WI38 (cell line): ENCODE measurements at regions not wholly inside any gene's neighbourhood (a gene's known extent, or its start where the extent isn't known, plus 50 kb on each side); places are given as distances from the start of the nearest gene placed in this dataset.

ENCODE experiments used
- H3K4me3 ChIP-seq: 2 replicates; pipeline ENCODE4 v1.5.1; 2011; ENCODE audit warnings: low read depth, mild to moderate bottlenecking, control low read depth, low read length
- TF ChIP-seq, protein P1 (sequence below): IDR thresholded peaks from 2 replicates; pipeline ENCODE4 v1.5.1; 2012; ENCODE audit warnings: low read depth, mild to moderate bottlenecking, control low read depth, low read length

DNA sequence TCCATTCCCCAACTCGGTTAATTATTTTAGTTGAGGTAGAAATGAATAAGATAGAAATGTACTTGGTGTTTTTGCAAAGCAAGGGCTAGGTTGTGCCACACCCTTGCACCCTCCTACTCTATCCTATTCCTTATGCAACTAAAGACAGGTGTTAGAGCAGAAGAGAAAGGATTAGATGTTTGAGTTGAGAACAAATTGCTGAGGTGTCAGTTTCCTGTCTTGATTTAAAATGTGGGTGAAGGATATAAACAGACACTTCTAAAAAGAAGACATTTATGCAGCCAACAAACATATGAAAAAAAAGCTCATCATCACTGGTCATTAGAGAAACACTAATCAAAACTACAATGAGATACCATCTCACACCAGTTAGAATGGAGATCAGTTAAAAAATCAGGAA is 1256.2 kb downstream of the CNTNAP5 start:
- TF ChIP-seq, protein P1, sequence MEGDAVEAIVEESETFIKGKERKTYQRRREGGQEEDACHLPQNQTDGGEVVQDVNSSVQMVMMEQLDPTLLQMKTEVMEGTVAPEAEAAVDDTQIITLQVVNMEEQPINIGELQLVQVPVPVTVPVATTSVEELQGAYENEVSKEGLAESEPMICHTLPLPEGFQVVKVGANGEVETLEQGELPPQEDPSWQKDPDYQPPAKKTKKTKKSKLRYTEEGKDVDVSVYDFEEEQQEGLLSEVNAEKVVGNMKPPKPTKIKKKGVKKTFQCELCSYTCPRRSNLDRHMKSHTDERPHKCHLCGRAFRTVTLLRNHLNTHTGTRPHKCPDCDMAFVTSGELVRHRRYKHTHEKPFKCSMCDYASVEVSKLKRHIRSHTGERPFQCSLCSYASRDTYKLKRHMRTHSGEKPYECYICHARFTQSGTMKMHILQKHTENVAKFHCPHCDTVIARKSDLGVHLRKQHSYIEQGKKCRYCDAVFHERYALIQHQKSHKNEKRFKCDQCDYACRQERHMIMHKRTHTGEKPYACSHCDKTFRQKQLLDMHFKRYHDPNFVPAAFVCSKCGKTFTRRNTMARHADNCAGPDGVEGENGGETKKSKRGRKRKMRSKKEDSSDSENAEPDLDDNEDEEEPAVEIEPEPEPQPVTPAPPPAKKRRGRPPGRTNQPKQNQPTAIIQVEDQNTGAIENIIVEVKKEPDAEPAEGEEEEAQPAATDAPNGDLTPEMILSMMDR = no peak
- no peak overlapping the region for H3K4me3 ChIP-seq

DNA sequence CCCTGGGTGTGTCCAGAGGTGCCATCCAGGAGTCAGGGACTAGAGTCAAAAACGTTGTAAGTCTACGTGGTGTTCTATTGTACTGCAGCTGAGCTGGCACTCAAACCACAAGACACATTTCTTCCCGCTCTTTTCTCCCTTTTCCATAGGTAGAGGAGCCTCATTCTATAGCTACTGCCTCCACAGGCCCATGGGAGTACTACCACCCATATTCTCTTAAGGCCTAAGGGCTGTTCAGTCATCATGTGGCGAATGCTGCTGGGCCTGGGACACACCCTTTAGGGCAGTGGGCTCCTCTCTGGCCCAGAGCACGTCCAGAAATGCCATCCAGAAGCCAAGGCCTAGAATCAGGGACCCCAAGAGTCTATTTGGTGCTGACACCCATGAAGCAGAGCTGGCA is 1271.7 kb downstream of the CNTNAP5 start:
- TF ChIP-seq, protein P1 = no peak
- no peak overlapping the region for H3K4me3 ChIP-seq

DNA sequence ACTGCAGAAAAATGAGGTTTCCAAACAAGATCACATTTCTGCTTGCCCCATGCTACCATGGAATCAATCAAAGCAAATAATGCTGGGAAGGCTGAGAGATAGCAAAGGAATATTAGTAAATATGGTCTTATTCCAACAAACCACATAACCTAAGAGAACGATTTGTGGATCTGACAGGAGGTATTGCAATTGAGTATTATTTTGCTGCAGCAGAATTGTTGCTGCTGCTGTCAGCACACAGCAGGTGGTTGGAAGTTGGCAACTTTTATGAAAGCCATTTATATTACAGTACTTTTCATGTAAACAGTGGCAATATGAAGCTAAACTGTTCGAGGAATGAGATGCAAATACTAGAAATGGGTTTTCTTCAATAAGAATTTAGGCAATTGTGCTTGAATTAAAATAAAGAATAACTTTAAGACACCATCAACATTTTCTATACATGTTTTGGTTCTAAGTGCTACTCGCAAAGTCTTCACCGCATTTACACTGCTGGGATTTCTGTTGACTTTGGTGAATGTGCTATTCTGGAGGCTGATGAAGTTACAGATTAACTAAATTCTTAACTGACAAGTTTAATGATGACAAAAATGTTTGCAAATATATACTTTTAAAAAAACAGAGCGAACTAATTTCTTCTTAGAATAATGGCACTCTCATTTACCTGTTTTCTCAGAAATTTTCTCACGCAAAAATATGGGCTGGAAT is 1285.7 kb downstream of the CNTNAP5 start:
- TF ChIP-seq, protein P1 = no peak
- H3K4me3 ChIP-seq = no peak overlapping the region

DNA sequence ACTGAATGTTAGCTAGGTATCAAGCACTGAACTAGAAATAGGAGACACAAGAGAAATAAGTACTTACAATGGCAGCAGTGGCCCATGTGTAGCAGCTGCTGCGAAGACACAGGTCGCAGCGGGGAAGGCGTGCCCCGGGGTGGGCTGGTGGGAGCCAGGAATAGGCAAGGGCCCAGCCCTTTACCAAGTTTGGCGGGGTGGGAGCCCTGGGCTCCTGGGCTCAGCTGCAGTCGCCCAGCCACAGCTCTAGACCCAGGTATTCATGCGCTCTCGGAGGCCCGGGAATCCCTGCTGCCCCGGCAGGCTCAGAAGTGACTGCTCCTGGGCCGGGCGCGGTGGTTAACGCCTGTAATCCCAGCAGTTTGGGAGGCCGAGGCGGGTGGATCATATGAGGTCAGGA is 1287.3 kb downstream of the CNTNAP5 start:
- TF ChIP-seq, protein P1 = no peak

DNA sequence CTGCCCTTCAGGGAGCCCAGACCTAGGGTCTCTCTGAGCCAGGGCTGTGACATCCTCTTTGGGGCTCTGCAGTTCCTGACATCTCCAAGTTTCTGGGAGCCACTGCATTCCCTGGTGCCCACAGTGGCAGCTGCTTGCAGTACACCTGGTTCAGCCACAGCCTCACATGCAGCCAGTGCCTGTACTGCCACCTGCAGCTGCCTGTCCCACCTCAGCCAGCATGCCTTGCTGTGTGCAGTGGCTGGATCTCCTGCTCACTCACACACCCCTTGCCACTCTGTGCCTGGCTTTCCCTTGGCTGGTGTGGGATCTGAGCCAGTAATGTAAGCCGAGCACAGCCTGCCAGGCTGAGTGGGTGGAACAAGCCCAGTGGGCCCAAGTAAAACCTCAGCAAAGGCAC is 1288.7 kb downstream of the CNTNAP5 start:
- no peak overlapping the region for H3K4me3 ChIP-seq
- TF ChIP-seq, protein P1 = no peak

More for the DNA sequence above, 1287.3 kb downstream of the CNTNAP5 start:
- no peak overlapping the region for H3K4me3 ChIP-seq

DNA sequence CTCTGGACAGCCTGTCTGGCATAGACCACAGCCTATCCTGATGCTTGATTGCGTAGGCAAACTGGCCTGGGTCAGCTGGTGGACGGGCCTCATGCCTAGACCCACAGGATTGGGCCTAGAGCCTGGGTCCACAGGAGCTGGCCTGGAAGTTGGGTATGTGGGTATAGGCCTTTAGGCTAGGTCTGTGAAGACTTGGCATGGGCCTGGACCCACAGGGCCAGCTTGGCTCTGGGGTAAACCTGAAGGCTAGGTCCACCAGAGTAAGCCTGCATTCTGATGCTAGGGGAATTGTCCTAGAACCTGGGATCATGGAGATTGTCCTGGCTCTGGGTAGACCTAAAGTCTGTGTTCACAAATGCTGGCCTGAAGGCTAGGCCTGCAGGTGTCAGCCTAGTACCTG is 1293.7 kb downstream of the CNTNAP5 start:
- no peak overlapping the region for H3K4me3 ChIP-seq
- TF ChIP-seq, protein P1 = no peak

DNA sequence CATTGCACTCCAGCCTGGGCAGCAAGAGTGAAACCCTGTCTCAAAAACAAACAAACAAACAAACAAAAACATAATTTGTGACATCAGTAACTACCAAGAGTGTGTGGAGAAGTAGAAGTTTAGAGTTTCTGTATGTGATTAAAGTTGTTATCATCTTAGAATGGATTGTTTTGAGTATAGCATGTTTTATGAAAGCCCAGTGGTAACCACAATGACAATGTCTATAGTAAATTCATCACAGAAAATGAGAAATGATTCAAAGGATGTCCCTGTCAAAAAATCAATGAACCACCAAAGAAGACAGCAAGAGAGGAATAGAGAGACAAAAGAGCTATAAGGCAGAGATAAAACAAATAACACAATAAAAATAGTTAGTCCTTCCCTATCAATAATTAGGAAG is 1299.2 kb downstream of the CNTNAP5 start:
- no peak overlapping the region for H3K4me3 ChIP-seq
- TF ChIP-seq, protein P1 = no peak
